ENCODE measurements at regions not wholly inside any gene's neighbourhood (a gene's known extent, or its start where the extent isn't known, plus 50 kb on each side); places are given as distances from the start of the nearest gene placed in this dataset.

DNA sequence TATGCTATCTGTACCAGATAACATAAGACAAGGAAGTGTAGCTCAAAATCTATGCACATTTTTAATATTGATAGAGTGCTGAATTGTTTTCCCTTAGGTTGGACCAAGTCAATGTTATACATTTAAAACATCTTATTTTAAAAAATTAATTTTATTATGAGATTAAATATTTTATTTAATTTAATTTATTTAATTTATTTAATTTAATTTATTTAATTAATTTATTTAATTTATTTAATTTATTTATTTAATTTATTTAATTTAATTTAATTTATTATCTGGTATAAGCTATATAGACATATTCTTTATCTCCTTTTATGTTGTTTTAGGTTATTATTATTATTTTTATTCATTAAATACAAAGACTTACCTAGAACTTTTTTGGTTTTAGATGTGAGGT is 551.7 kb upstream of the LRRTM1 start:
- no peak for TF ChIP-seq EZH2 (IDR thresholded peaks at IDR 0.05; ENCODE audit: insufficient read depth, poor library complexity, severe bottlenecking)
- no peak for TF ChIP-seq EZH2phosphoT487 (IDR thresholded peaks at IDR 0.05; ENCODE audit: insufficient read depth, low read depth)

Data from GM23248 (cell line).